IMR-90 (cell line): ENCODE measurements at regions not wholly inside any gene's neighbourhood (a gene's known extent, or its start where the extent isn't known, plus 50 kb on each side); places are given as distances from the start of the nearest gene placed in this dataset.

ENCODE experiments used
- CTCF ChIP-seq: conservative IDR thresholded peaks from 2 replicates; pipeline ENCODE4 v1.5.1; 2012; ENCODE audit warnings: mild to moderate bottlenecking, low read depth, low read length, improper control_type of control experiment
- POLR2A ChIP-seq: IDR thresholded peaks from 2 replicates; pipeline ENCODE4 v1.6.1; 2012; ENCODE audit warnings: mild to moderate bottlenecking, low read depth, low read length
- RAD21 ChIP-seq: IDR thresholded peaks from 2 replicates; pipeline ENCODE4 v1.6.1; 2012; ENCODE audit warnings: low read length, improper control_type of control experiment
- TF ChIP-seq, protein P1 (sequence below): fragments of 150-350 bp; IDR thresholded peaks from 2 replicates; pipeline ENCODE4 v1.6.1; 2017; ENCODE audit warnings: mild to moderate bottlenecking, antibody characterized with exemption, low read length, low read depth
- TF ChIP-seq, protein P2 (sequence below): fragments of 150-350 bp; IDR thresholded peaks from 2 replicates; pipeline ENCODE4 v1.6.1; 2016; ENCODE audit warnings: low read depth, mild to moderate bottlenecking, low read length, moderate library complexity, borderline replicate concordance

DNA sequence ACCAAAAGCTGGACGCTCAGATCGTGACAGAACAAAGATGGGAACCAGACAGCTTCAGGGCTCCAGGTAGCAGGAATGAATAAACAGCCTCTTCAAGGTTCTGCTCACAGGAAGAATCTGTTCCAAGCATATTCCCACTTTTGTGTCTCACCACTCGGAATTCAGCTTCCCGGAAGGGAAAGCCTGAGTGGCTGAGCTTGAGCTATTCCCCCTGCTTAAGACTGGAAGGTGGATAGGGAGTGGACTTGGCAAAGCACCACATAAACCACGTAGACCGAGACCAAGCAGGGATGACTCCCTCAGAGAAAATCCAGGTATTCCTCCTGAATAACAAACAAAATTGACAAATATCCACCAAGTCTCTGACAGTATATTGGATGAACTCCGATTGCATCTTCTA, 180.2 kb upstream of the NR2F2 start:
- TF ChIP-seq CTCF: no peak
- TF ChIP-seq, protein P1, sequence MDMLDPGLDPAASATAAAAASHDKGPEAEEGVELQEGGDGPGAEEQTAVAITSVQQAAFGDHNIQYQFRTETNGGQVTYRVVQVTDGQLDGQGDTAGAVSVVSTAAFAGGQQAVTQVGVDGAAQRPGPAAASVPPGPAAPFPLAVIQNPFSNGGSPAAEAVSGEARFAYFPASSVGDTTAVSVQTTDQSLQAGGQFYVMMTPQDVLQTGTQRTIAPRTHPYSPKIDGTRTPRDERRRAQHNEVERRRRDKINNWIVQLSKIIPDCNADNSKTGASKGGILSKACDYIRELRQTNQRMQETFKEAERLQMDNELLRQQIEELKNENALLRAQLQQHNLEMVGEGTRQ: no peak
- no peak for TF ChIP-seq POLR2A
- no peak for TF ChIP-seq RAD21
- TF ChIP-seq, protein P2, sequence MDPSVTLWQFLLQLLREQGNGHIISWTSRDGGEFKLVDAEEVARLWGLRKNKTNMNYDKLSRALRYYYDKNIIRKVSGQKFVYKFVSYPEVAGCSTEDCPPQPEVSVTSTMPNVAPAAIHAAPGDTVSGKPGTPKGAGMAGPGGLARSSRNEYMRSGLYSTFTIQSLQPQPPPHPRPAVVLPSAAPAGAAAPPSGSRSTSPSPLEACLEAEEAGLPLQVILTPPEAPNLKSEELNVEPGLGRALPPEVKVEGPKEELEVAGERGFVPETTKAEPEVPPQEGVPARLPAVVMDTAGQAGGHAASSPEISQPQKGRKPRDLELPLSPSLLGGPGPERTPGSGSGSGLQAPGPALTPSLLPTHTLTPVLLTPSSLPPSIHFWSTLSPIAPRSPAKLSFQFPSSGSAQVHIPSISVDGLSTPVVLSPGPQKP: no peak
